ENCODE measurements at regions not wholly inside any gene's neighbourhood (a gene's known extent, or its start where the extent isn't known, plus 50 kb on each side); places are given as distances from the start of the nearest gene placed in this dataset.

- no peak for TF ChIP-seq KDM1A (IDR thresholded peaks at IDR 0.05; ENCODE audit: borderline replicate concordance, low read length)
- TF ChIP-seq ASH2L (IDR thresholded peaks at IDR 0.05; ENCODE audit: low read length), result no peak
- TF ChIP-seq CTCF (IDR thresholded peaks at IDR 0.05; ENCODE audit: control extremely low read depth in 1 of 3, insufficient read depth in 1 of 3, low read depth in 1 of 3, low read length in 3 of 3), result no peak
- TF ChIP-seq PHF8 (conservative IDR thresholded peaks at IDR 0.05; ENCODE audit: low read depth, low read length), result no peak
- no peak for TF ChIP-seq SP4 (IDR thresholded peaks at IDR 0.05; ENCODE audit: low read length)
- TF ChIP-seq TBP (IDR thresholded peaks at IDR 0.05; ENCODE audit: low read depth, low read length), result no peak
Observed at GRCh38 chr13:68368922-68369321, 1138.8 kb upstream of the PCDH9 start.

Data from H1 (cell line).